GM21390 (cell line): ENCODE measurements at regions not wholly inside any gene's neighbourhood (a gene's known extent, or its start where the extent isn't known, plus 50 kb on each side); places are given as distances from the start of the nearest gene placed in this dataset.
A peak's percentile ranks its signal among the peaks of the same experiment; 100 is the strongest.
"Not testable (repeated sequence)": the region's sequence is repeated elsewhere in the genome, so short reads cannot be mapped to it uniquely, and the experiment has no call there.

Source experiments
- ATAC-seq: cut with Tn5 transposase; IDR thresholded peaks from one replicate; pipeline ENCODE4 v1.9.1; 2021; ENCODE audit not compliant: unreplicated experiment

GRCh38 chr5:18397891-18398290, 763.6 kb downstream of the TAF11L14 start:
- no peak for ATAC-seq

GRCh38 chr5:18399461-18400327, 765.4 kb downstream of the TAF11L14 start:
- ATAC-seq, result not testable (repeated sequence)

GRCh38 chr5:18403141-18403540, 768.9 kb downstream of the TAF11L14 start:
- ATAC-seq, result no peak

- no peak for ATAC-seq
These were observed 769.7 kb downstream of the TAF11L14 start for GRCh38 chr5:18403941-18404438.

- ATAC-seq, result no peak
These were observed 786.5 kb downstream of the TAF11L14 start for GRCh38 chr5:18420711-18421110.

GRCh38 chr5:18433336-18433735, 799.1 kb downstream of the TAF11L14 start:
- ATAC-seq, result no peak

- ATAC-seq, result no peak
These were observed 803.9 kb downstream of the TAF11L14 start for GRCh38 chr5:18438126-18438525.

- no peak for ATAC-seq
These were observed 821.3 kb downstream of the TAF11L14 start for GRCh38 chr5:18455521-18455920.

- ATAC-seq, result no peak
These were observed 823.0 kb downstream of the TAF11L14 start for GRCh38 chr5:18457255-18457654.

- ATAC-seq, result no peak
These were observed 827.5 kb downstream of the TAF11L14 start for GRCh38 chr5:18461766-18462165.

- peak; percentile 94 for ATAC-seq
These were observed 831.8 kb downstream of the TAF11L14 start for GRCh38 chr5:18465833-18466681.

GRCh38 chr5:18466731-18467130, 832.5 kb downstream of the TAF11L14 start:
- no peak for ATAC-seq

GRCh38 chr5:18471791-18472190, 837.5 kb downstream of the TAF11L14 start:
- not testable (repeated sequence) for ATAC-seq

GRCh38 chr5:18483451-18483850, 849.2 kb downstream of the TAF11L14 start:
- ATAC-seq, result no peak

- ATAC-seq, result peak; percentile 61
These were observed 853.7 kb downstream of the TAF11L14 start for GRCh38 chr5:18487928-18488480.

GRCh38 chr5:18489703-18490102, 855.4 kb downstream of the TAF11L14 start:
- ATAC-seq, result no peak

GRCh38 chr5:18491349-18491748, 857.1 kb downstream of the TAF11L14 start:
- ATAC-seq, result no peak

GRCh38 chr5:18495157-18495556, 860.9 kb downstream of the TAF11L14 start:
- no peak for ATAC-seq

- ATAC-seq, result no peak
These were observed 861.8 kb downstream of the TAF11L14 start for GRCh38 chr5:18496041-18496440.

GRCh38 chr5:18497089-18497488, 862.8 kb downstream of the TAF11L14 start:
- ATAC-seq, result no peak

- ATAC-seq, result no peak
These were observed 869.6 kb downstream of the TAF11L14 start for GRCh38 chr5:18503797-18504328.
